Body of pancreas (tissue), 4 donors: ENCODE measurements at regions not wholly inside any gene's neighbourhood (a gene's known extent, or its start where the extent isn't known, plus 50 kb on each side); places are given as distances from the start of the nearest gene placed in this dataset.

Experiments
- ATAC-seq: fragments of 150-250 bp; one replicate; pipeline ENCODE4 v1.9.1; 2016
- DNase-seq, 4 donors: peaks; one replicate each; pipeline ENCODE4 v3.0.0-alpha.2; 2019
- H3K27ac ChIP-seq, 4 donors: fragments of 200-600 bp; sonication (generic); 1 replicate in 3 of 4; 2 replicates in 1 of 4; pipeline versions ENCODE4 v1.5.1 to v1.6.1; 2016 to 2019; ENCODE audit warnings: mild to moderate bottlenecking in 1 of 4, mixed read lengths in 1 of 4, moderate library complexity in 1 of 4
- H3K27me3 ChIP-seq, 2 donors: fragments of 200-600 bp; sonication (generic); one replicate each; pipeline ENCODE4 v1.6.0; 2016; ENCODE audit warnings: mild to moderate bottlenecking in 1 of 2
- H3K36me3 ChIP-seq, 2 donors: fragments of 200-600 bp; sonication (generic); replicated peaks in 1 of 2; 2 replicates each; pipeline ENCODE4 v1.5.1; 2016; ENCODE audit warnings: low read depth in 2 of 2; ENCODE audit not compliant: insufficient read depth in 1 of 2
- H3K4me1 ChIP-seq: fragments of 200-600 bp; sonication (generic); one replicate; pipeline ENCODE4 v1.6.0; 2016
- H3K4me3 ChIP-seq, 2 donors: fragments of 200-600 bp; sonication (generic); 1 replicate in 1 of 2; 2 replicates in 1 of 2; pipeline ENCODE4 v1.5.1; 2016 to 2019
- H3K9me3 ChIP-seq, 3 donors: fragments of 200-600 bp; sonication (generic); 1 replicate in 2 of 3; 2 replicates in 1 of 3; pipeline ENCODE4 v1.5.1; 2016
- CTCF ChIP-seq, 7 experiments: fragments of 450-650 bp in 4 of 7; fragments of 200-600 bp in 3 of 7; sonication (generic) in 3 of 7; IDR thresholded peaks; one replicate each; pipeline ENCODE4 v1.5.1; 2016 to 2019; ENCODE audit warnings: antibody characterized with exemption in 7 of 7
- POLR2A ChIP-seq, 3 donors: fragments of 450-650 bp; IDR thresholded peaks; one replicate each; pipeline ENCODE4 v1.6.1; 2016; ENCODE audit warnings: antibody characterized with exemption in 3 of 3, mild to moderate bottlenecking in 2 of 3
- WGBS, 2 donors: methylation state at CpG; one replicate each; pipeline ENCODE4 v1.1.5; 2017; 5-methylcytosine and 5-hydroxymethylcytosine counted together
- intact Hi-C: fragments of 100-400 bp; cut with DNase I; formaldehyde crosslinking; loops from one replicate; pipeline ENCODE4 v1.15.1; 2023

- ATAC-seq (no peak), DNase-seq (no peak)
- 41 to 76% methylated on average over 1 of the region's 1 CpG for WGBS, 2 donors
Observed at GRCh38 chr4:135357091-135357490, 1155.5 kb upstream of the PABPC4L start.

GRCh38 chr4:135354876-135355275, 1153.3 kb upstream of the PABPC4L start:
- TF ChIP-seq POLR2A (IDR thresholded peaks at IDR 0.05) (no peak), CTCF (IDR thresholded peaks at IDR 0.05) (no peak)
- H3K36me3 ChIP-seq, result no peaks in the 10 kb centered on the region
- no peak for ATAC-seq
- no peaks in the 10 kb centered on the region for H3K27me3 ChIP-seq
- no peaks in the 10 kb centered on the region for H3K9me3 ChIP-seq
- H3K4me1 ChIP-seq, result no peaks in the 10 kb centered on the region
- intact Hi-C loops, result no loop called here
- no peak overlapping the region for H3K27ac ChIP-seq
- no peak overlapping the region for H3K4me3 ChIP-seq
- DNase-seq, result no peak
- 24 to 41% methylated on average over 1 of the region's 1 CpG for WGBS, 2 donors

More at GRCh38 chr4:135357091-135357490, 1155.5 kb upstream of the PABPC4L start:
- Histone ChIP-seq H3K4me3 (no peak overlapping the region), H3K27ac (no peak overlapping the region), H3K9me3 (no peaks in the 10 kb centered on the region), H3K4me1 (no peaks in the 10 kb centered on the region), H3K27me3 (no peaks in the 10 kb centered on the region), H3K36me3 (no peaks in the 10 kb centered on the region)
- TF ChIP-seq CTCF (IDR thresholded peaks at IDR 0.05), result no peak
- TF ChIP-seq POLR2A (IDR thresholded peaks at IDR 0.05), result no peak
- intact Hi-C loops, result no loop called here

GRCh38 chr4:135353008-135353407, 1151.4 kb upstream of the PABPC4L start:
- intact Hi-C loops, result no loop called here
- no peak for TF ChIP-seq POLR2A (IDR thresholded peaks at IDR 0.05)
- TF ChIP-seq CTCF (IDR thresholded peaks at IDR 0.05), result no peak
- Histone ChIP-seq H3K4me3 (no peak overlapping the region), H3K4me1 (no peaks in the 10 kb centered on the region), H3K36me3 (no peaks in the 10 kb centered on the region), H3K27ac (no peak overlapping the region), H3K9me3 (no peaks in the 10 kb centered on the region), H3K27me3 (no peaks in the 10 kb centered on the region)
- no peak for ATAC-seq
- no peak for DNase-seq
- 53 to 58% methylated on average over 3 of the region's 3 CpGs for WGBS, 2 donors

- Histone ChIP-seq H3K36me3 (no peaks in the 10 kb centered on the region), H3K27ac (no peak overlapping the region), H3K9me3 (no peaks in the 10 kb centered on the region), H3K27me3 (no peaks in the 10 kb centered on the region), H3K4me3 (no peak overlapping the region), H3K4me1 (no peaks in the 10 kb centered on the region)
- ATAC-seq (no peak), DNase-seq (no peak)
- intact Hi-C loops, result no loop called here
- TF ChIP-seq POLR2A (IDR thresholded peaks at IDR 0.05) (no peak), CTCF (IDR thresholded peaks at IDR 0.05) (no peak)
- 86 to 100% methylated on average over 1 to 2 of the region's 2 CpGs for WGBS, 2 donors
Observed at GRCh38 chr4:135344492-135344891, 1142.9 kb upstream of the PABPC4L start.

GRCh38 chr4:135338181-135338580, 1136.6 kb upstream of the PABPC4L start:
- Histone ChIP-seq H3K36me3 (no peaks in the 10 kb centered on the region), H3K9me3 (no peaks in the 10 kb centered on the region), H3K27me3 (no peaks in the 10 kb centered on the region), H3K4me3 (no peak overlapping the region), H3K4me1 (no peaks in the 10 kb centered on the region), H3K27ac (no peak overlapping the region)
- DNase-seq, result no peak
- ATAC-seq, result no peak
- intact Hi-C loops, result no loop called here
- TF ChIP-seq CTCF (IDR thresholded peaks at IDR 0.05), result no peak
- no peak for TF ChIP-seq POLR2A (IDR thresholded peaks at IDR 0.05)
